ENCODE measurements at regions not wholly inside any gene's neighbourhood (a gene's known extent, or its start where the extent isn't known, plus 50 kb on each side); places are given as distances from the start of the nearest gene placed in this dataset.
"Not testable (repeated sequence)": the region's sequence is repeated elsewhere in the genome, so short reads cannot be mapped to it uniquely, and the experiment has no call there.

GRCh38 chr11:23455321-23455891 is 595.1 kb upstream of the CCDC179 start:
- Histone ChIP-seq H3K4me3 (no peak overlapping the region), H3K4me1 (no peaks in the 10 kb centered on the region), H3K27ac (replicated peaks) (no peak overlapping the region), H3K36me3 (no peaks in the 10 kb centered on the region), H3K27me3 (ENCODE audit: low read depth) (no peaks in the 10 kb centered on the region), H3K9me3 (replicated peaks) (peaks cover 12% of the 10 kb centered on the region)
- intact Hi-C loops (cut with micrococcal nuclease): no loop called here
- DNase-seq: no peak
- no peak for TF ChIP-seq CTCF (IDR thresholded peaks at IDR 0.05; ENCODE audit: borderline replicate concordance)

GRCh38 chr11:23457641-23458040 is 597.4 kb upstream of the CCDC179 start:
- Histone ChIP-seq H3K27me3 (ENCODE audit: low read depth) (no peaks in the 10 kb centered on the region), H3K36me3 (no peaks in the 10 kb centered on the region)
- intact Hi-C loops (cut with micrococcal nuclease): no loop called here

GRCh38 chr11:23471878-23472277 is 611.6 kb upstream of the CCDC179 start:
- no peak overlapping the region for H3K27ac ChIP-seq (replicated peaks)
- H3K9me3 ChIP-seq (replicated peaks): no peaks in the 10 kb centered on the region
- no peaks in the 10 kb centered on the region for H3K36me3 ChIP-seq
- H3K4me3 ChIP-seq: no peak overlapping the region
- intact Hi-C loops (cut with micrococcal nuclease): no loop called here
- H3K4me1 ChIP-seq: no peaks in the 10 kb centered on the region
- no peak for TF ChIP-seq CTCF (IDR thresholded peaks at IDR 0.05; ENCODE audit: borderline replicate concordance)
- no peaks in the 10 kb centered on the region for H3K27me3 ChIP-seq (ENCODE audit: low read depth)
- no peak for DNase-seq

More at GRCh38 chr11:23457641-23458040, 597.4 kb upstream of the CCDC179 start:
- TF ChIP-seq CTCF (IDR thresholded peaks at IDR 0.05; ENCODE audit: borderline replicate concordance): no peak
- Histone ChIP-seq H3K9me3 (replicated peaks) (no peaks in the 10 kb centered on the region), H3K27ac (replicated peaks) (no peak overlapping the region), H3K4me3 (no peak overlapping the region), H3K4me1 (no peaks in the 10 kb centered on the region)
- no peak for DNase-seq

- no peak overlapping the region for H3K27ac ChIP-seq (replicated peaks)
- no peaks in the 10 kb centered on the region for H3K27me3 ChIP-seq (ENCODE audit: low read depth)
- TF ChIP-seq CTCF (IDR thresholded peaks at IDR 0.05; ENCODE audit: borderline replicate concordance): no peak
- H3K4me1 ChIP-seq: no peaks in the 10 kb centered on the region
- H3K9me3 ChIP-seq (replicated peaks): no peaks in the 10 kb centered on the region
- no peak for DNase-seq
- no peak overlapping the region for H3K4me3 ChIP-seq
- no peaks in the 10 kb centered on the region for H3K36me3 ChIP-seq
- intact Hi-C loops (cut with micrococcal nuclease): no loop called here
Measured at GRCh38 chr11:23473782-23474181, 613.5 kb upstream of the CCDC179 start.

- Histone ChIP-seq H3K36me3 (no peaks in the 10 kb centered on the region), H3K27ac (replicated peaks) (no peak overlapping the region), H3K27me3 (ENCODE audit: low read depth) (no peaks in the 10 kb centered on the region), H3K9me3 (replicated peaks) (peaks cover 9% of the 10 kb centered on the region), H3K4me3 (no peak overlapping the region), H3K4me1 (no peaks in the 10 kb centered on the region)
- intact Hi-C loops (cut with micrococcal nuclease): no loop called here
- DNase-seq: no peak
- no peak for TF ChIP-seq CTCF (IDR thresholded peaks at IDR 0.05; ENCODE audit: borderline replicate concordance)
Measured at GRCh38 chr11:23480736-23481135, 620.5 kb upstream of the CCDC179 start.

- H3K27ac ChIP-seq (replicated peaks); intact Hi-C loops (cut with micrococcal nuclease); H3K27me3 ChIP-seq (ENCODE audit: low read depth); H3K4me3 ChIP-seq; DNase-seq; H3K4me1 ChIP-seq; H3K36me3 ChIP-seq: not testable (repeated sequence)
- H3K9me3 ChIP-seq (replicated peaks): peaks cover 40% of the 10 kb centered on the region
Measured at GRCh38 chr11:23484146-23484545, 623.9 kb upstream of the CCDC179 start.

GRCh38 chr11:23484618-23485017 is 624.3 kb upstream of the CCDC179 start:
- DNase-seq; H3K27me3 ChIP-seq (ENCODE audit: low read depth); H3K4me3 ChIP-seq; H3K4me1 ChIP-seq; H3K36me3 ChIP-seq; intact Hi-C loops (cut with micrococcal nuclease); H3K27ac ChIP-seq (replicated peaks): not testable (repeated sequence)
- H3K9me3 ChIP-seq (replicated peaks): peaks cover 43% of the 10 kb centered on the region
